Activated CD4-positive, alpha-beta T cell treated with anti-CD3 and anti-CD28 coated beads, Interleukin-2, Interleukin-6, amounts not matched to agents 100 ng/mL and 50 ng/mL, durations not matched to agents 16 hours and 8 hours (primary cell): ENCODE measurements at regions not wholly inside any gene's neighbourhood (a gene's known extent, or its start where the extent isn't known, plus 50 kb on each side); places are given as distances from the start of the nearest gene placed in this dataset.

Source experiments
- DNase-seq: peaks from one replicate; pipeline ENCODE4 v3.0.0-alpha.2; 2020

- no peak for DNase-seq
Measured at GRCh38 chr5:135217669-135218485, 181.2 kb downstream of the MACROH2A1 start.

GRCh38 chr5:135216471-135217343, 182.3 kb downstream of the MACROH2A1 start:
- DNase-seq = no peak

DNA sequence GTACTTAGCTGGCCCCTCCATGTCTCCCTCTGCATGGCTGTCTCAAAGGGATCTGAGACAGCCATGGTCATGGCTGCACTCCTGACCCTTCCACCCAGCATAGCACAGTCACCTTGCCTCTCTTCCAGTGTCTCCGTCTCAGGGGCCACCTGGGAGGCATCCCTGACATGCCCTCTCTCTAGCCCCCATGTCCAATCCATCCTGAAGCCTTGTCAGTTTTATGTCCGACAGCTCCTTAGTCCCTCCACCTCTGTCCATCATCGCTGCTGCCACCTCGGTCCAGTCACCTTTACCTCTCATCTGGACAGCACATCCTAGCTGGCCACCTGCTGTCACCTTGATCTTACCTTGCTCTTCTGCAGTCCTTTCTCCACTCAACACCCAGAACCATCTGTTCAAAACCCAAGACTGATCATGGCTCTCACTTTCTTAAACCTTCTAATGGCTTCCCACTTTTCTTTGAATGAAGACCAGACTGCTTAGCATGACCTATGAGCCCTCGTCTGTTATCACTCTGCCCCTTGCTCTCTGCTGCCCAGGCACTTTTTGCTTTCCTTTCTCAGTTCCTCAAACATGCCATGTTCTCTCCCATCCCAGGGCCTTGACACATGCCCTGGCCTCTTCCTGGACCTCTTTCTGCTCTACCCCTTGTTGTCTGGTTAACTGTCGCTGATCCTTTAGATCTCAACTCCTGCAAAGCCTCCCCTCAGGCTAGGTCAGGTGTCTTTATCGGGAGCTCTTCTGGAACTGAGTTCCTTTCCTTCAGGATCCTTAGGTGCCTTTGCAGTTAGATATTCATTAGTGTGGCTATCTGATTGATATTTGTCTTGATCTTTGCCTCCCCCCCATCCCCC, 181.8 kb upstream of the PITX1 start:
- no peak for DNase-seq

DNA sequence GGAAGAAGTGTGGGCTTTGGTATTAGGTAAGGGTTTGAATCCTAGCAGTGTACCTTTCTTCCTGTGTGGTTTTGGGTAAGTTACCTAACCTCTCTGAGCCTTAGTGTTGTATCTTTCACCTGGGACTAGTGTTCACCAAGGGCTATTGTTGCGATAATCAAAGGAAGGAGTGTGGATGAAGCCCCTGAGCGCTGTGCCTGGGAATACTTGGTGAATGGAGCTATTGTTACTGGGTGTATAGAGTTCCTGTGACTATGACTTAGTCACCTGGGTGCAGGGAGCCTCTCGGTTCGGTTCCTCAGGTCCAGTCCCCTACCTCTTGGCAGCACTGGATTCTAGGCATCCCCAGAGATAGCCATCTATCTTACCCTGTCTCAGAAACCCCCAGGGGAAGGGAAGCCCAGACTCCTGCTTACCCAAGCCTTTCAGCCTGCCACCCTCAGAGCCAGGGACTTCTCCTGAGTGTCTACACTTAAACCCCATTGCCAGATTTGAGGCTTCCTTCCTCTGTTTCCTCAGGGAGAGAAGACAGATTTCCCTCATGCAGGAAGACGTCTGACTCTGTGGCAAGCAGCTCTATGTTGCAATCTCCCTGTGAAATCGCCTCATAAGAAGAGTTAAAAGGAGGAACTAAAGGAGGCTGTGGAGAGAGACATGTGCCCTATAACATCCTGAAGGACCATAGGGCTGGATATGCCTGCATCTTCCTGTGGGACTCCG, 181.0 kb upstream of the PITX1 start:
- no peak for DNase-seq

DNA sequence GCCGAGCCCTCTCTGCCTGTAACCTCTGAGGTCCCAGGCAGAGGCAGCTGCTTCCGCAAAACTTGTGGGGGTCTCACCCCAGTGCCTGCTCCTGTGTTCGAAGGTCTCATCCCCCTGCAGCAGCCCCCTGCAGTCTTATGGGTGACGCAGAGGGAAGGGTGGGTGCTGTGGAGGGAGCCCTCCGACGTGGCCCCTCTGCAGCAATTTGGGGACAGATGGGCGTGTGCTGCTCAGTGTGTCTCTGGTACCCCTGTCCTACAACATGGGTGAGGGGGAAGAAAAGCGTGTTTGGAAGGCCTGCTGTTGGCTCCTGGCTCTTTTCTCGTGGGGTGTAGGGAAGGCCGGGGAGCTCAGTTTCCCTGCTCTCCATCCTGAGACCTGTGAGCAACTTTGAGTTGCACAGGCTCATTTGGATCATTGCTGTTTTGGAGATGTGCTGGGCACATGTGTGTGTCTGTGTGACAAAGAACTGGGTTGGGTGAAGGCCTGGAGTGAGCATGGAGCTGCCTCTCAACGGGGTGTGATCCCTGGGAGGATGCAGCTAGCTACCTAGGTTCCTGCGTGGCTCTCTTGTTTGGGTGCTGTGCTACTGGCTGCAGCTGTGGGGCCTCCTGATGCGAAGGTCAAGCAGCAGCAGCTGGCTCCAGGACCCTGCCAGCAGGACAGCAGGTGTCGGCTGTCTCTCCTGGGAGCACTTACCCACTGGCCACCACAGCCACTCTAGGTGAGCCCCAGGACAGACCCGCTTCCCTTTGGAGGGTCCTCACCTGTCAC, 179.6 kb upstream of the PITX1 start:
- DNase-seq = no peak

GRCh38 chr5:135213027-135213386, 179.0 kb upstream of the PITX1 start:
- no peak for DNase-seq

- no peak for DNase-seq
Measured at GRCh38 chr5:135212361-135213026, 178.5 kb upstream of the PITX1 start.

DNA sequence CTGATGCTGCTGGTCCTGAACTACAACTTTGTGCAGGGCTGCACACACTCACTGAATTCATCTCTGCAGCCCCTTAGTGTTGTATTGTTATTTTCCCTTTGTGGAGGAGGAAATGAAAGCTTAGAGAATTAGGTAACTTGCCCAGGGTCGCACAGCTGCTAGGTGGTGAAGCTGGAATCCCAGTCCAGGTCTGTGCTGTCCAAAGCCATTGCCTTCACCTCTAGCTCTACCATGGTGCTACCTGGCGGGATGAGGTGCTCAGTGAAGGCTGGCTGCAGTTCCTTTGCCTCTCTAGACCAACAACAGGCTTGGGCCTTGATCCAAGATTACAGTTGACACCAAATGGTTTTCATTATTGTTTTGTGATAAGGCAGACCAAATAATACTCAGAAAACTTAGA, 177.8 kb upstream of the PITX1 start:
- DNase-seq = no peak

- no peak for DNase-seq
Measured at GRCh38 chr5:135211083-135211790, 177.2 kb upstream of the PITX1 start.

- no peak for DNase-seq
Measured at GRCh38 chr5:135210286-135211055, 176.4 kb upstream of the PITX1 start.

GRCh38 chr5:135208903-135209721, 175.1 kb upstream of the PITX1 start:
- DNase-seq = no peak

GRCh38 chr5:135208555-135208902, 174.5 kb upstream of the PITX1 start:
- DNase-seq = no peak

GRCh38 chr5:135207866-135208265, 173.8 kb upstream of the PITX1 start:
- no peak for DNase-seq

DNA sequence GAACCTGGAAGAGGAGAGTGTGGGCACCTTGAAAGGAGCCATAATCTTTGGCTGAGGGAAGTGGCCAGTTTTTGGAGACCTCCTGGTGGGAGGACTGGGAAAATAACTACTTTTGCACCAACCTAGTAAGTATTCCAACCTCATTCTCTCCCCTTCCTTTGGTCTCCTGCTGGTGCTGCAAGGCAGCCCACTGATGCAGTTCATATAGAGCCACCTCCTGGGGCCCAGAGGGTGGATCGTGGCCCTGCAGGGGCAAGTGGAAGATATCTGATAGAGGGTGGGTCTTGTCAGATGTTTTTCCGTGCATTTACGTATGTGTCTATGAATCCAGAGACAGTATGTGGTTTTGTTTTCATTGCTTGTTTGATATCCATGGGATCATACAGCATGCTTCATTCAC, 172.8 kb upstream of the PITX1 start:
- no peak for DNase-seq

DNA sequence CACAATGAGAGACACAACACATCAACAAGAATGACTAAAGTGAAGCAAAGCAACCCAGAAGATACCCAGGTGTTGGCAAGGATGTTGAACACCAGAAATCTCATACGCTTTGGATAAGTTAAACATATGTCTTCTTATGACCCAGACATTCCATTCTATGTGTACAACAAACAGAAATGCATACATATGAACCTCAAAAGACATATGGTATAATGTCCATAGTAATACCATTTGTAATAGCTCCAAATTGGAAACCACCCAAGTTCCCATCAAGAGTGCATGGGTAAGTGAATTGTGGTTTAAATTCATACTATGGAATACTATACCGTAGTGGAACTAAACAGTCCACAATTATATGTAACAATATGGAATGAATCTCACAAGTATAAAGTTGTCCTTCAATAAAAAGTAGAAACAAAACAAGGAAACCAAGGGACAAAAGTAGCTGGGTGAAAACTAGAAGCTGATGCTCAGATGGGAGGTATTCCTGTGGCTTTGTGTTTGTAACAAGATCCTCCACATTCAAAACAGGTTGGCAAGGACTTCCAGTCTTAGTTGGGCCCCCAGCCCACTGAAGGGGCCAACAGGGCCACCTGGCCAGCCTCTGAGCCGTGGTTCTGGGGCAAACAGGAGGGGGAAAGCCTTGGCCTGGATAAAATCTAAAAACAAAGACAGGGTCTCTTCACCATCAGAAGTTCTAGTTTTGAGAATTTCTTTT, 171.8 kb upstream of the PITX1 start:
- DNase-seq = no peak

DNA sequence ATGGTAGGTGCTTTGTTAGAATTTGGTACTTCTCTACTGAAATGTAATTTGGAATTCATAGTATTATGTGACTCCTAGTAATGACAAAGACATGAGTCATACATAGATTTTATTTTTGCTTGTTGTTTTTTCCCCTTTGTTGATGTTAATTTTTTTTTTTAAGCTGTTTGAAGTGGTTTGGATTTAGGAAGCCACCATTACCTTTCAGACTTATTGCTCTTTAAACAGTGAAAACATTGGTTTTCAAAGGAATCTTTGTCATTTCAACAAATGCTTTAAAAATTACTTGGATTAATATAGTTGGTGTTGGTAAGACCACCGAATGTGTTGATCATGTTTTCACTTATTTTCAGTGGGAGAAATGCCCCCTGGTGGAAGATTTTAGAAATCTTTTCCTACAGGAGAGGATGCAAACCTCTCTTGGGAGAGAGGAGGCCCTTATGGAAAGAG, 170.1 kb upstream of the PITX1 start:
- DNase-seq = no peak

- no peak for DNase-seq
Measured at GRCh38 chr5:135203593-135204036, 169.6 kb upstream of the PITX1 start.

GRCh38 chr5:135203019-135203418, 169.0 kb upstream of the PITX1 start:
- no peak for DNase-seq
